CD4-positive, alpha-beta T cell treated with Interleukin-15 for 1 hour (primary cell): ENCODE measurements at regions not wholly inside any gene's neighbourhood (a gene's known extent, or its start where the extent isn't known, plus 50 kb on each side); places are given as distances from the start of the nearest gene placed in this dataset.

Source experiments
- DNase-seq: peaks from one replicate; pipeline ENCODE4 v3.0.0-alpha.2; 2020

DNA sequence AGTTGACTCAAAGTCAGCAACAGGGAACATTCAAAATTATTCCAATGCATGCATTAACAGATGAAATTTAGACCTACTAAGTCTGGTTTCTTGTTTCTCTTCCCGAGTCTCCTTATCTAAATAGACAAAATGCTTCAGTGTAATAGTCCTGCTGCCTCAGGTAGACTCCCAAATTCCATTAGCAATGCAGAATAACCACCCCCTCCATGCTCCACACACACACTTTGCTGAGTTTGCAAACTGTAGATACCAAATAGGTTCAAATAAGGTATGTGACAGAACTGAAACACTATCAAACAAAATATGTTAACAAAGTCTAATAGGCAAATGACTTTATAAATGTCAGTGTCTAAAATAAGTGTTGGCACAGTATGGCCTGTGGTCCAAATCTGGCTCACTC, 451.1 kb upstream of the SOX5 start:
- DNase-seq = no peak

DNA sequence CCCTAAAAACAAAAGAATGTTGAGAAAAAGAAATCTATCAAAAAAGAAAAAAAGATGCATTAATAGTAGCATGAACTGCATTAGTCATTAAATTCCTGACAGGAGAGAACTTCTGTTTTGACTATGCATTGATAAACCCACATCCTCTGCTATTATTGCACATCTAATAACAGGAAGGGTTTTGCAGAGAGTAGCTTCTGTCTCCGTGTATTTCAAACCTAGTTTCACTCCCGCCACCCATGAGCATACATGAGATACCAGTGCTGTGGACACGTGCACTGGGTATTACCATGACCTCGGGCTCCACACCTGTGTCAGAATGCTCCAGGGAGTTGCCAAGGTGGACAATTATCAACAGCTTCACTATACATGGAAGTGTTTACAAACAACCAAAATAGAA, 449.1 kb upstream of the SOX5 start:
- no peak for DNase-seq

DNA sequence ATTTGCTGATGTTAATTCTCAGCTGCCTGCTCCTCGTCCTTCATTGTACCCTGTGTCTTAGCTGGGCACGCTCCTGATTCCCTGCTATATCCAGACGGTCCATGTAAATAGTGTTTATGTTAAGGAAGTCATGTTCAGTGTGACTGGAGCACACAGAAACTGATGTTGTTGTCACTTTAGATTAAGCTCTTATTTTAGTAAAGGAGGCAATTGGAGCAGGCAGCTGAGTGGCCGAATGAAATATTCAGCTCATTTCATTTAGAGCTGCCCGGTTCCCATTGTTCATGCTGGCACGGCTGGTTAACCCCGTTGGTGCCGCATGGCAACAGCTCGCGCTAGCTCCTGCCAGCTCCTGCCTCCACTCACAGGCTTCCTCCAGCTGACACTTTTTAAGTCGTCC, 446.8 kb upstream of the SOX5 start:
- no peak for DNase-seq

DNA sequence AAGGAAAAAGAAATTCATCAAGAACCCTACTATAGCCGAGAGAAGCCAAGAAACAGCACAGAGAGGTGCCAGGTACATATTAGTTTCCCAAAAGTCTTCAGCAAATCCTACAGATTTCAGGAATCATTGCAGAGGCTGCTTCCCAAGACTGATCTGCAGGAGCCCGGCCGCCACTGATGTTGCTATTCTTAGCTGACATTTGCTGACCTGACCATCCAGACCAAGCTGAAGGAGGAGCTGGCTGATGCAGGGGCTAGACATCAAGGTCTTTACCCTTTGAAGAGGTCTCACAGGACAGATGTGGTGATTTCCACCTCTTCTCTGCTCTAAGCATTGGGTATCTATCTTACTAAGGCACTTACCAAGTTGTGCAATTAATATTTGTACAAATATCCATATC, 444.8 kb upstream of the SOX5 start:
- DNase-seq = no peak

DNA sequence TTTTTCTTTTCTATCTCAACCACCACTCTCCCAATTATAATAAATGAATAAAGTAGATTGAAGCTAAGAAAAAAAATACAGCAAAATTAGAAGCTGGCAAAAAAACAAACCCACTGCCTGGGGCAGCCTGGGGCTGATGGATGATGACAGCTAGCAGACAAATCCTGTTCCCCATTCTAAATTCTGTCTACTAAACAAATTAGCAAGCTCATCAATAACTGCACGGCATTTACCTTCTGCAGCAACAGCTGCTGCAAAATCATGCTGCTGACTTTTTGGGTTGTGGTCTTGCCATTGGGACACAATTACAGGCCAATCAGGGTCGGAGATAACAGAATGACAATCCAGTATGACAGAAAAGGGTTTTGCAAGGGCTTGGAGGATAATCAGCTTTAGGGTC, 443.6 kb upstream of the SOX5 start:
- no peak for DNase-seq

DNA sequence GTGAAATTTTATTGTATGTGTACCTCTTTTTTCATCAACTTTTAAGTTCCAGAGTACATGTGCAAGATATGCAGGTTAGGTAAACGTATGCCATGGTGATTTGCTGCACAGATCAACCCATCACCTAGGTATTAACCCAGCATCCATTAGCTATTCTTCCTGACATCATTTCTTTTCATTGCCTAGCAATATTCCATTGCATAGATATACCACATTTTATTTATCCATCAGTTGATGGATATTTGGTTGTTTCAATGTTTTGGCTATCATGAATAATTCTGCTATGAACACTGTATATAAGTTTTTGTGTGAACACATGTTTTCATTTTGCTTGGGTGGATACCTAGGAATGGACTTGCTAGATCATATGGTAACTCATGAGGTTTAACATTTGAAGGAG, 439.9 kb upstream of the SOX5 start:
- DNase-seq = no peak

DNA sequence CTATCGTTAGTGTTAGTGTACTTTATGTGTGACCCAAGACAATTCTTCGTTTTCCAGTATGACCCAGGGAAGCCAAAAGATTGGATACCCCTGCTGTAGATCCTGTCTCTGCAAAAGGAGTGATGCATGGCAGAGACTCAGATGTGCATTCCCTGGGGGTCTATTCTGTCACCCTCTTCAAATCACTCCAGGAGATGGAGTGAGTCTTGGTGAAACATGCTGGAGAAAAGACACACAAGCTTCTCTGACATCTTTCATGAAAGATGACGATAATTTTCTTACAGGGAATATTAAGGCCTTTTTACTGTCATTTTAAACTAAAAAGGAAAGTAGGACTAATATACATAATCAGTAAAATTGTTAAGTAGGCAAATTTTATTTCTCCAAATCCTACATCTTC, 437.9 kb upstream of the SOX5 start:
- no peak for DNase-seq

DNA sequence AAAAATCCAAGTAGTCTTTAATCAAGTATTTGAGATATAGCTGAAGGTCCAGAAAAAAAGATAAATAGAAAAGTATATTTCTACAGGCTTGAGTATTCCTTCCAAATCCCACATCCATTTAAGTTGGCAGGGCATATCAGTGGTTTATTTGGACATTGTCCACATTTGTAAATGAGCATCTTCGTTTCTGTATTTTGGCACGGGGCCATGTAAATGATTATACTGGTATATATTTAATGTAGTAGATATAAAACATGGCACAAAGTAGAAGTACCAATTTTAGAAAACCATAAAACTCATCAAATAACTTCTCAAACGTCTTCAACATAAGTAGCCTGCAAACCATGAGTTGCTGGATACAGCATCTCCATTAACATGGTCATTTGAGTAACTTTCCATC, 437.4 kb upstream of the SOX5 start:
- DNase-seq = no peak

DNA sequence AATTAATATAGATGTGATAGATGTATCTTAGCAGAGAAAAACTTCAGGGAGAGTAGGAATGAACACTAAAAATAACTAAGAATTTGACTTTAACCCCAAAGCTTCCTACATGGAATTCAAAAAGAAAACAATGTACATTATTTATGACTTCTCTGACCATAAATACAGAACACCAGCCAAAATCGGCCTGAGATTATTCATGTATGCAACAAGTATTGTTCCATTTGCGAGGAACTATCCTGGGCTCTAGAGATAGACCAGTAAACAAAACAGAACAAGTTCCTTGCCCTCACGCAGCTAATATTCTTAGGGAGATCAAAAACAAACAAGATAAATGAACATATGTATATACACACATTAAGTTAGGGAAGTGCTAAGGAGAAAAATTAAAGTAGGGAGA, 432.3 kb upstream of the SOX5 start:
- no peak for DNase-seq

DNA sequence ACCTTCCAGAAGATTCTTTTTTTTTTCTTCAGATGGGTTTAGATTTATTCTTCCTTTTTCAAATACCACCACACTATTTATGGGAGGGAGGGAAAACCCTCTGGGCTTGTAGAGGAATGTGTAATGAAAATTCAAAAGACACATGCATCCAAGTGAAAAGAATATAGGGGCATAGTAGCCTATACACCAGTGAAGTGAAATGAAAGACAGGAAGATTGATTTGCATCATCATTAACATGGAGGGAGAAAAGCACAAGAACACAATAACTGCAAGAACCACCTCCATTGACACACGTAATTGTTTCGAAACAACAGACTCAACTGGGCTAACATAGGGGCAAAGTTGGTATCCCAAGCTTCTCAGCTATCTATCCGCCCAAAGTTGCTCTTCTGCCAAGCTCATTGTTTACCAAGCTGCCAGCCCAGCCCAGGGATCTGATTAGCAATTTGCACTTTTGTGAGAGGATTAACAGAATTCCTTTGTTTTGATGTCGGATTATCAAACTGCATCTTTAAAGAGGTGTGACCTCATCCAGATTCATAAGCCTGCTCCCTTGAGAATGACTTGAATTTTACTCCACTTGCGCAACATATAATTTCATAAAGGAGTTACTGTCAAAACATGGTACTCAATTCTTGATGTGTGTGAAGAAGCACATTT, 430.5 kb upstream of the SOX5 start:
- DNase-seq = no peak

DNA sequence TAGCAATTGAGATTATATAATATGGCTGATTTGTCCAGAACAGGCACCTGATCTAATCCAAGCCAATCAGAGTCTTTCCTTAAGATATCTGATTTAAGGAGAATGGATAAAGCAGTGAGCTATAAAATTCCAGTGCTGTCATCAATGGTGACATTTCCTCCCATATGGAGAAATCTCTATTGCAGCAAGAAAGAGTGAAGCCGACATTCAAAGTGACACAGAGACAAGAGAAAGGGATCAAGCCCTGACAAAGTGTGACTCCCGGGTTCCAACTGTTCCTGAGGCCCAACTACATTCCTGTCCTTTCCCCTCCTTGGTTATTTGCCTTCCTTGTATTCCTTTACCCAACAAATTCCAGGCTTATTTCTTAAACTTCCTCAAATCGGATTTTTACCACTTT, 430.0 kb upstream of the SOX5 start:
- DNase-seq = no peak

DNA sequence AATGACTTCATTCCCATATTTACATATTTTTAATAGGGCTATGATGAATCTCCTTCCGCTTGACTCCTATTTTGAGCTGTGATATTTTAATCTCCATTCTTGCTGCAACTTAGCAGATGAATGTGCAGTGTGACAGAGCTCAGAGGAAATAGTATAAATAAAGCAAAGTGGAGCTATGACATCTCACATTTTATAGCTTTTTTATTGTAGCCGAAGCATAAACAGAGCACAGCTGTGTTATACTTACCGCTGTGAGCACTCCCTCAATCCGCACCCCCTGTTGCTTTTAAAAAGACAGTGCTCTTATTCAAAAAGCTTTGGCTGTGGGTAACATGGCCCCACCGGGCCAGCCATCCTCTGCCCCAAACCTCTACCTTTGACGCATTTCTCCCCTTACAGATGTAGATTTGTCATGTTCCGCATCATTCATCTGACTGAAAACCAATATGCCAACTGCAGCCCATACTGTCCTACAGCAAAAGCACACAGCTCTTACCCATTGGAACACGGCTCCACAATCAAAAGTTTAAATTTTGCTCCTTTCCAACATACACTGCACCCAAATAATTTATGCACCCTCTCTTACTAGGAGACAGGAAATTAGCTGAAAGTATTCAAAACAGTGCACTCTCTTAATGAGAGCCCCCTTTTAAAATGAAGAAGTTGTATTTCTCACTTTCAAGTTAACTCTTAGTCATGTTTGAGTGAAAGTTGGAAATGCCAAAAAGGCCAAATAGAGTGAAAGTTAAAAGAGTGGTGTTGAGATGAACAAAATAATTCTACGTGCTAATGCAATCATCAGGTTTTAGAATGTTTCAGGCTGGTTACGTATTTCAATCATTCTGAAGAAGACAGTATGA, 429.3 kb upstream of the SOX5 start:
- DNase-seq = no peak

DNA sequence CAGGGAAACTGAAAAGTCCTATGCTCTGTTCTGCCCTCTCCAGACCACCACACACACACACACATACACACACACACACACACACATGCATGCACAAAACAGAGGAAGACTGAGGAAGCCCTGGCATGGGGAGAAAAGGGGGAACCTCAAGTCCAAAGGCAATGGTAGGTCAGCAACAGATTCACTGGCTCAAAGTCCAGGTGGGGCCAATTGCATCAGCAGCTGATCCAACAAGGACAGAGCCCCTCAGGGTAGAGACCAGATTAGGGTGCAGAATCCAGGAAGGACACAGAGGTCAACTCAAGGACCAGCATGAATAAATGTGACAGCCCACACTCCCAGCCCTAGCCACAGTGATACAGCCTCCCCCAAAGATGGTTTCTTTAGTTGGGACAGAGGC, 425.0 kb upstream of the SOX5 start:
- DNase-seq = no peak

DNA sequence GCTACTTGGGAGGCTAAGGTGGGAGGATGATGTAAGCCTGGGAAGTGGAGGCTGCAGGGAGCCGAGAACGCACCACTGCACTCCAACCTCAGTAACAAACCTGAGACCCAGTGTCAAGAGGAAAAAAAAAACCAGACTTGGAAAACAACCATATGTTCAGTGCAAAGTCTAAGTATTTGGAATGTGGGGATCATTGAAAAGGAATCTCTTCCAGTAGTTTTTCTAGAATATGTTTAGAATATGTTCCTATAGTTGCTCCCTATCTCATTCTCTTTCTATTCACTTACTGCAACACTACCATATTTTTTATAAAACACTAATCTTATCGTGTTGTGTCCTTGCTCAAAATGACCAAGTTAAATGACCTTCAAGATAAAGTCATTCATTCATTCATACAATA, 423.5 kb upstream of the SOX5 start:
- DNase-seq = no peak

DNA sequence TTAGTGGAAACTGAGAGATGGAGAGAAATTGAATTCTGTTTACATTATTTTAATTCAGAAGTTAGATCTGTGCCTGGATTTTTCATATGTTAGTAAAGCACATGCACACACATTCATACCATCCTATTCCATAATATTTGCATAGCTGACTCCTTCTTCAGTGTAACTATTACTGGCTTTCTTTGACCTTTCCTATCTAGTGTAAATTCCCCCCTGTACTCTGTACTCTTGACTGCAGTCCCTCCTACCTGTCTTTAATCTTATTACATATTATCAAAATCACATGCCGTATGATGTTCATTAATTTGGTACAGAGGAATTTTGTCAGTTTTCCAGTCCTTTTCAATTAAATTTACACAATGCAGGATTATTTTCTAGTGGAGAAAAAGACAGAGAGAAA, 417.0 kb upstream of the SOX5 start:
- DNase-seq = no peak

DNA sequence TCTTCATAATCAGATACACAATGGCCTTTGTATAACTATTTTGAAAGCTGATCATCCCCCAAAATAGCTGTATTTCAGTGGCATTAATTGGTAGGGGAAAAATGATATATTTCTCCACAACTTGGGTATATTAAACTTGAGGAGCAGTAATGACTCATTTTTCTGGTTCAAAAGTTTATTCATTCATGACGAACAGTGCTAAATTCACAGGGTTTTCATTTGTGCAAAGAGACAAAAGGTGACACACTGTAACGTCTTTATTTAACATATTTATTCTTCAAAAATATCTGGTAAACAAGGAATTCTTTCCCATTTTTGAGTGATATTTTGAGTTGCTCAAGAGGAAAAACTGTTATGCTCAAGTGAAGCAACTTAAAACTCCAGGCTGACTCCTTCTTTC, 415.5 kb upstream of the SOX5 start:
- DNase-seq = no peak

DNA sequence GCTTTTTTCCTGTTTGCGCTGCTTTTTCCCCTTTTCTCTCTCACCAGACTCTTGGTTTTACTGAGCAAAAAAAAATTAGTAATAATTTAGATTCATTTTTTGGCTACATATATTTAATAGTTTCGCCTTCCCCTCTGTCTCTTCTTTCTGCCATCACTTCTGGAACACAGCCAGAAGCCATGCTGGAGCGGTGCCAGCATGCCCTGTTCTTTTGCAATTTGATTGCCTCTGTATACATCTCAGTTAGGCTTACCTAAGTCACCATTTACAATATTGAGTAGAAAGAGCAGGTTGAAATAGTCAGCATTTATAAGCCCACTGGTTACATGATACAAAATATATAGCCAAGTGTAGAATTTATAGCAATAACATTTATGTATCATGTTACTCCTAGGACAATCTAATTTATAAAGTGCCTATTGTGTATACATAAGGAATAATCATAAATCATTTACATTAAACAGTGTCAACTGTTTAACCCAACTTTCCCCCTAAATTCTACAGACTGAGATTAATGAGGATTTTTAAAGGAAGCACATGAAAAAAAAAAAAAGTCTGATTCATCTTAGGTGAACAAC, 413.8 kb upstream of the SOX5 start:
- no peak for DNase-seq

DNA sequence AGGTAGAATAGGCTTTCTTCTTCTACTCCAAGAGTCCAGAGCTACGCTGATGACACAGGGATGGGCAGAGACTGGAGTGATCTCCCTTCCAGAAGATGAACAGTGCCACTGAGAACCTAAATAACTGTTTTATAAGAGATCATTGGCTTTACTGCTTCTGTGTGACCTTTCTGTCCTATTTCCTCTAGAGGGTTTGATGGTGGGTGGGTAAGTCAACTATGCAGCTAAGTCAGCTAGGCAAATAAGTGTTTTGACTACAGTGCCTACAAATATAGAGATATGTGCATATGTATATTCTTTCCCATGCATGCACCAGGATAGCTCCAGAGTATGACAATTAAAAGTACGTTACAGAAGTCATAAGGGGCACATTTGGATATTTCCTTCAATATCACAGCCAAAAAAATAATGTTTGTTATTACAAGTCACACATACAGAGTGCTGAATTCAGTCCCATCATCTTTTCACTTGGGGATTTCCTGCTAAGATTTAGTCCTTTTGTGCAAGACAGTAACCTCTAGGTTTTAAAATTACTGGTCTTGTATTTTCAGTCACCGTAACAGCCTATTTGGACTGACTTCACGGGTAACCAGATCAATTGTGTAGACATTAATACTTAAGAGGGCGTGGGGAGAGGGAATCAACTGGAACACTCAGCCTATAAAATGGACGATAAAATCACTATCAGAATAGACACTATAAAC, 412.6 kb upstream of the SOX5 start:
- no peak for DNase-seq

DNA sequence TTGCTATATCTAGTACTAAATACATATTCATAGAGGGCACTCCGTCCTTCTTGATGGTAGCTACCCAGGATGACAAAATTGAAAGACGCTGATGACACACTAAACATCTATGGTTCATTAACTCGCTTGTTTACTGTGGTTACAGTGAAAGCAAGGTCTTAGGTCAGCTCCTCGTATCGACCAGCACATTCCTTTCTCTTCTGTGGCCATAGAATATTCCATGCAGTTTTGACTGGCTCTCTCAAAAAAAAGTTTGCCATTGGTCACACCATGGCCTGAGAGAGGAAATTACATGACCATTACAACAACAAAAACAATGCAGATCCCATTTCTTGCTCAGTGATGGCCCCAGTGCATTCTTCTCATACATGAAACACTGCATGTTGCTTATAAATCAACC, 411.4 kb upstream of the SOX5 start:
- DNase-seq = no peak

DNA sequence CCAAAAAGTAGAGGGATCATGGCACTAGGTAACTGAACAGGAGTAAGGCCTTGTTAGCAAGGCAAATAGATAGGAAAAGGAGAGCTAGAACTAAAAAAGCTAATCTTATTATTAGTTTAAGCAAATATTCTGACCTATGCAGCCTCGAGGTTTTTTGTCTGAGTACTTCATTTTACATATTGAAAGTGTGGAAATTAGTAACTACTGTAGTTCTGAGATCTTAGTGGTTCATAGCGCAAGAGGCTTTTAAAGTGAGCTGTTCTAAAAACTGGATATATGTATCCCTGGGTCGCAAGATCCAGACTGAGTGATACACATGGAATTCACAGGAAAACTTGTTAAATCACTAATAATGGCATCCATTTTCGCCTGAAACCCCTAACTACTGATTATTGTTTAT, 411.0 kb upstream of the SOX5 start:
- no peak for DNase-seq

DNA sequence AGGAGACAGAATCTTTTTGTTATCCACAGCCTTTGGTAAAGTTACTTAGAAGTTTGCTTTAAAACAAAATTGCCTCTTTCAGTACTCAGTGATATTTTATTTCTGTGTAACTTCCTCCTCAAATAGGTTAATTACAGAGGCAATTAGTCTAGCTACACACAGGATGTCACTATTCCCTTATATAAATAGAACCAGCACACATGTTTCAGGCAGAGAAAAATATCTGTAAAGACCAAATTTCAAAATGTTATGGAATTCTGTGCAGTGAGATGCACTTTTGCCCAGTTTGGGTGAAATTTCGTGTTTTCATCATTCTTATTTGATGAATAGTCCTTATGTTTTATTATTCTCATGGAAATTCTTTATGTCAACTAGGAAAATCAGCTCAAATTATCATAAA, 410.6 kb upstream of the SOX5 start:
- DNase-seq = no peak

DNA sequence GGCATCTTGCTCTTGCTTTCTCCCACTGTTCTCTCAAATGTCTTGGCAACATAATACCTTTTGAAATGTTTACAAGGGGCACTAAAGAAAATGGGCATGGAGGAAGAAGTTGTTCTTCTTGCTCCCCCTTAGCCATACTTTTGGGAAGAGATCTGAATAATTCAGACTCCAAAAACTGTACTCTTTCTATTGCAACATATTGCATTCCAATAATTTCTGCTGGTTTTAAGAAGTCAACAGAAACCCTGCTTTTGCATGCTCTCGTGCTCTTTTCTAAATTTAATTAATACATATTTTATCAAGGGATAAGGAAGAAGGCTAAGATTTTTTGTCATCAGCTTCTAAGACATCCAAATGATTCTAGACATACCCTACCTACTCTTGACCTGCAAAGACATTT, 409.9 kb upstream of the SOX5 start:
- no peak for DNase-seq

DNA sequence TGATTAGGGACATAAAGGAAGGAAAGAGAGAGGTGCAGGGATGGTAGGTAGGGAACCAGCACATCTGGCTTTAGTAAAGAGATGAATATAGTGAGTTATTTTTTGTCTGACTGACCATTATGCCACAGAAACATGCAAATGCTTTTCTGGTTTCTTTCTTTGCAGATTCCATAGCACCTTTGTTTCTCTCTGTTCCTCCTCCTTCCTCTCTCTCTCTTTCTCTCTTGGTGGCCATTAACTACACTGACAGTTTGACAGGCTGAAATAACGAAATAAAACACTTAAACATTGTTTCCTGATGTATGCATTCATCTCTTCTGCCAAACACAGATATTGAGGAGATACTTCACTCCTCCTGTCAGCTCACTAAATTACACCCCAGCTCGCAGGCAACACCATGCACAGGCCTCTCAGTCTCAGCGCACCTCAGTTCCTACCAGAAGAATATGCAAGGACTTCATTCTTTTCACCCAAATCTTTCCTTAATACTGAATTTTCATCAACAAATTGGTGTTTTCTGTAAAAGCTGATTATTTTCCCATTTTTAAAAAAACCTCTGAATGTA, 406.9 kb upstream of the SOX5 start:
- DNase-seq = no peak

DNA sequence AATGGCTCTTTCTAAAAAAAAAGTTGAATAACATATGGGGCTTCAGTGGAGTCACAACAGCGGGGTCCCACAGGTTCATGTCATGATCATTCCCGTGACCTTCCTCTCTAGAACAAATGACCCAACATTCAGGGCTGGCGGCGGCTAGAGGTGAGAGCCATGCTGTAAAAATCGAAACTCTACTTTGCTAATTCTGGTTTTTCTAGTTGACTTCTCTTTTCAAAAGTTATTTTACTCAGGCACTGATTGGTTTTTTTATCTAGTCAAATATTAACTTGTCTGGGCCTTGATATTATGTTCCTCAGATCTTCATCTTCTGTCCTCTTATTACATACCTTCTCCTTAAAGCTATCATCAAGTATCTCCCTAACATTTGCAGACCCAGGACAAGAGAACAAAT, 402.9 kb upstream of the SOX5 start:
- DNase-seq = no peak
